SW 1271 (cell line): ENCODE measurements at regions not wholly inside any gene's neighbourhood (a gene's known extent, or its start where the extent isn't known, plus 50 kb on each side); places are given as distances from the start of the nearest gene placed in this dataset.
"Not testable (repeated sequence)": the region's sequence is repeated elsewhere in the genome, so short reads cannot be mapped to it uniquely, and the experiment has no call there.

ENCODE experiments used
- DNase-seq, 2 experiments: peaks; one replicate each; lab custom pipeline; 2025; lab: John Stamatoyannopoulos, UW

DNA sequence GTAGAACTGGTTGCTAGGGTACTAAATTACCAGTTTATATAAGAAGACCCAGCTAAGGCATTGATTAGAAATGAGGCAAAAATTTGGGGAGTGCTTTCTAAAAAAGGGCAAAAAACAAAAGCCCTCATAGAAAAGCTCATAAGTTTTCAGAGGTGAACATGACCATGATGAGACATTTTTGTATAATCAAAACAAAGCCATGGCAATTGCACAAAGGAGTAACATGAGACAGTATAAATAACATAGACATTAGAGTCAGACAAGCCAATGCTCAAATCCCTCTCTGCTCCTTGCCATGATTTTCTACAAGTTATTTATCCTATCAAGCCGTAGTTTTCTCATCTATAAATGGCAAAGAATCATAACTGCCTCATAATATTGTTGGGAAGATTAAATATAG, 112.2 kb upstream of the ADTRP start:
- DNase-seq, result no peak

DNA sequence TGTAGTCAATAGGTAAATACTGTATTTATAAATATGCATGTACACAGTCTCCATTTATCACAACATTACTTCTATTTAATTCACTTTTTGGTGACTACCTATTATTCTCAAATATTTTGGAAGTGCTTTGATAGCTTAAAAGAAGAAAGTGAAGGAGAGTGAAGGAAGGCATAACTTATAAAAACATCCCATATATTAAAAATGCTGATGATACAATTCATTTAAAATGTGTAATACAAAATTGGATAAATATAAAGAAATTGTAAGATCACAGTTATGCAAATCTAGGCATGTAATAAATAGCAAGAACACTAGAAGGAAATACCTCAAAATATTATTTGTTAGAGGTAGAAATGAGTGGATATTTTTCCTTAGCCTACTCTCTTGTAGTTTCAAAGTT, 111.6 kb upstream of the ADTRP start:
- DNase-seq, result no peak

DNA sequence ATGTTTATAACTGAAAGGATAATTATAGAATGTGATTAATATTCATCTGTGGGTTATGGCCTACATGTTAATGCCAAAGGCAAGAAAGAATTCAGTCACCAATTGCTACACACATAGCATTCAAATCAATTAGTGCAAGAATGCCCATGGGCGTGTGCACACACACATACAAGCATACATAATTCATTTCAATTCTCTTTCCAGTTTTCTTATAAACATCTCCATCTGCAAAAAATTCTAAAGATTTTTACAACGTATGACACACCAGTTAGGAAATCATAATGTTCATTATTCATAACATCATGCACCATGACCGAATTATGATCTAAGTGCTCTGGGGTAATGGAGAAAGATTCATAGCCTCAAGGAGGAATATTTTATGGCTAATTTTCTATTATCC, 111.0 kb upstream of the ADTRP start:
- no peak for DNase-seq

DNA sequence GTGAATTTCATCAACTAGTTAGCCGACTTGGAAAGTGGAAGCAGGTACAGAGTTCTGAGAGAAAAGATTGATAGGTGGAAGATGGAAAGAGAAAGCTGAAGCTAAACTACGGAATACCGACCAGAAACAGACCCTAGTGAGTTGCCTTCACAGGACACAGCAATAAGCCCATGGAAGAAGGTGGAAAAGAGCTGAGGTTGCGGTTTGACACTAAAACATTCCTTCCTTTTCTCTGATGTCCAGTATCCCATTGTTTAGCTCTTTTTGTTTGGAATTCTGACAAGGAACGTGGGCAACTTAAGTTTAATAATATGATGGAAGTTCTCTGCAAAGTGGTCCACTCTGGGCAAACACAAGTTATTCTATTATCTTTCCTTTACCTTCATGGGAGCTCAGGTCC, 110.1 kb upstream of the ADTRP start:
- DNase-seq, result no peak

DNA sequence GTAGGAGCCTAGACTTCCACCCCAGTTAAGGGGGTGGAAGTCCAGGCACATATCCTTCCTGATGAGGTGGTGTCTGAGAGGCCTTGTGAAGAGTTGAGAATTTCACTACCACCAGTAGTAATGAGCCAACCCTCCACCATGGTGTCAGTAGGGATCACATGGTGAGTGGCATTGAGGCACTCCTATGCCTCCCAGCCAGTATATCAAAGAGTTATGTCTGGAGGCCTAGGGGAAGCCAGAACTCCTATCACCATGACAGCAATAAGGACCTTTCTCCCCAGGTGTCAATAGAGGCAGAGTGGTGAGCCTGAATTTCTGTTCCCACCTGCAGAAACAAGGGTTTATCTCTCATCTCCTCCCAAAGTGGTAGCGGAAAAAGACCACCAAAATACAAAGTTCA, 106.6 kb upstream of the ADTRP start:
- no peak for DNase-seq

DNA sequence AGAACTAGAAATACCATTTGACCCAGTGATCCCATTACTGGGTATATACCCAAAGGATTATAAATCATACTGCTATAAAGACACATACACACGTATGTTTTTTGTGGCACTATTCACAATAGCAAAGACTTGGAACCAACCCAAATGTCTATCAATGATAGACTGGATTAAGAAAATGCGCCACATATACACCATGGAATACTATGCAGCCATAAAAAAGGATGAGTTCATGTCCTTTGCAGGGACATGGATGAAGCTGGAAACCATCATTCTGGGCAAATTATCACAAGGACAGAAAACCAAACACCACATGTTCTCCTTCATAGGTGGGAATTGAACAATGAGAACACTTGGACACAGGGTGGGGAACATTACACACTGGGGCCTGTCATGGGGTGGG, 104.9 kb upstream of the ADTRP start:
- DNase-seq, result not testable (repeated sequence)

DNA sequence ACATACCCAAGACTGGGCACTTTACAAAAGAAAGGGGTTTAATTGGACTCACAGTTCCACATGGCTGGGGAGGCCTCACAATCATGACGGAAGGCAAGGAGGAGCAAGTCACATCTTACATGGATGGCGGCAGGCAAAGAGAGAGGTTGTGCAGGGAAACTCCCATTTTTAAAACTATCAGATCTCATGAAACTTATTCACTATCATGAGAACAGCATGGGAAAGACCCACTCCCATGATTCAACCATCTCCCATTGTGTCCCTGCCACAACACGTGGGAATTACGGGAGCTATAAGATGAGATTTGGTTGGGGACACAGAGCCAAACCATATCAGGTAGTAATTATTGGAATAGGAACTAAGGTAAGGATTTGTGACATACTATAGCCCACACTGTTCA, 101.6 kb upstream of the ADTRP start:
- DNase-seq, result not testable (repeated sequence)

DNA sequence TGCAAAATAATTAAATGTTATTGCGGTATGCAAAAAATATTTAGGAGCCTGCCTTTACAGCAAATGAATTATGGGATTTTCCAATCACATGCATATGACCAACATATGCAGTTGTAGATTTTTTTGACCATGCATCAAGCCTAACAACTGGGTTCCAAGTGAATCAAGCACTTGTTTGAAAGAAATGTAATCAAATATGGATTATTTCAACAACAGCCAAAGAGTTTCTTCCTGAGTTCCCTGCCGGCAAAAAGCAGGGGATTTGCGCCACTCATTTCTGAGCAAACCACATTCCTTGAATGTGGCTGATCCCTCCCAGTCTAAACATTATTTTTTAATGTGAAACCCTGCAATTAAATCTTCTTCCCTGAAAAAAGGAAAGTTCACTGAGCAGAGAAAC, 100.1 kb upstream of the ADTRP start:
- DNase-seq, result no peak

DNA sequence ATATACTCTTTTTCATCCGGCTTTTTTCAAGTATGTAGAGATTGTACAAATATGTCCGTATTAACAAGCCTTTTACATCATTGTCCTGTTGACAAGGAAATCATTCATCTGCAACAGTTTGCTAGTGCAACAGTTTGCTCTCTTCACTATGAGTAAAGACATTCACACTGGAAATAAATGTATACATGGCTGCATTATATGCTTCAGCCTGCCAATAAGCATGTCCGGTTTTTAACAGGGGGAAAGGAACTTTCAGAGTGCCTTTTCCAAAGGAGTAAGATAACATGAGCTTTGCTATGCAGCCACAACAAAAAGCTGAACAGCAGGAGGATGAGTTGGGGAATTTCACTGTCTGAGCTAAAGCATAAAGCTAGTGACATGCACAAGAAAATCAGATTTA, 99.4 kb upstream of the ADTRP start:
- DNase-seq, result no peak

DNA sequence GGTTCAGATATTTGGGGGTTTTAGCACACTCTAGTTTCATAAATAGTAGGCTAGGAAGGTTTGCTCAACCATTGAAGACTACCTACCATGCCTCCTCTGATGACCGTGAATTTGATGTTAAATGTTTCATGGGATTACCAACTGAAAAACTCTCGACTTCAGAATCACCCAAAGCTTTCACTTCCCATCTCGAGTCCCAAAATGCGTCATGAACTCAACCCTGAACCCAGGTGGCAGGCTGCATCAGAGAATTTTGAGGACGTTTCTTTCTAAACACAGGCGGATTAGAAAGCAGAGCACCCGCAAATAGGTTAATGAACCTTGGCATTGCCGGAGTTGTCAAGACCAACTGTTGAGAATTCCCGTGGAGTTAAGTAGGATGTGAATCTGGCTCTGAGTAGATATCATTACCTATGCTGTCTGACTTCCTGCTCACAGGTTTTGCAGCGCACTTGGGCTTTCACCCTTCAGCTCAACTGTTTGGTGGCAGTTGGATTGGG, 98.4 kb upstream of the ADTRP start:
- no peak for DNase-seq

DNA sequence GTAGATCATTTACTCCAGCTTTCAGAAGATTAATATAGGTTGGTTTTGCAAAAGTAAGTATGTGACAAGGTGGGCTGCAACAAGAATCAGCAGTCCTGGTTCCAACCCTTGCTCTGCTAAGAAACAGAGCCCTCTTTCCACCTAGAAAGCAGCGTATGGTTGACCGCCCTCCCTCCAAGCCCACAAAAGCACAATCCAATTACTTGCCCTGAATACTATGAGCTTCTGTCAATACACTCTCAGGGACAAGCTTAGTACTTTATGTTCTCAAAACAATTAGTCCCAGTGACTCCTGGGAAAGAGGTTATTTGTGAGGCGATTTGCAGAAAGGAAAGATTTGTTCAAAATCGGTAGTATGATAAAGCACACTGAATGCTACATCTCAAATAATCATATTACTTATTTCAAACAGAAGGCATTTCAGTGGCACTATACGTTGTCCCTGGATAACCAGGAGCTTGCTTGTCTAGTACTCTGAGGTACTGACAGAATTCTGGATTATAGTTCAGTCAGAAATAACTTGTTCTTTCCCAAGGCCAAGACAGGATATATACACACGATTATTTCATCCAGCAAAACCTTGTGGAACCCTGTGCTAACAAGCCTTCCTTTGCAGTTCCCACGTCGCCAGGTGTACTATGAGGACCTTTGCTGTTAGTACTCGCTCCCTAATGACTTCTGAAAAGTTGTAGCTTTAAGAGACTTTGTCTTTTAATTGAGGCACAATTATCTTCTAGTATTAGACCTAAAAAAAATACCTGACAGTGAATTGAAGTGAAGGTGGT, 96.9 kb upstream of the ADTRP start:
- no peak for DNase-seq

DNA sequence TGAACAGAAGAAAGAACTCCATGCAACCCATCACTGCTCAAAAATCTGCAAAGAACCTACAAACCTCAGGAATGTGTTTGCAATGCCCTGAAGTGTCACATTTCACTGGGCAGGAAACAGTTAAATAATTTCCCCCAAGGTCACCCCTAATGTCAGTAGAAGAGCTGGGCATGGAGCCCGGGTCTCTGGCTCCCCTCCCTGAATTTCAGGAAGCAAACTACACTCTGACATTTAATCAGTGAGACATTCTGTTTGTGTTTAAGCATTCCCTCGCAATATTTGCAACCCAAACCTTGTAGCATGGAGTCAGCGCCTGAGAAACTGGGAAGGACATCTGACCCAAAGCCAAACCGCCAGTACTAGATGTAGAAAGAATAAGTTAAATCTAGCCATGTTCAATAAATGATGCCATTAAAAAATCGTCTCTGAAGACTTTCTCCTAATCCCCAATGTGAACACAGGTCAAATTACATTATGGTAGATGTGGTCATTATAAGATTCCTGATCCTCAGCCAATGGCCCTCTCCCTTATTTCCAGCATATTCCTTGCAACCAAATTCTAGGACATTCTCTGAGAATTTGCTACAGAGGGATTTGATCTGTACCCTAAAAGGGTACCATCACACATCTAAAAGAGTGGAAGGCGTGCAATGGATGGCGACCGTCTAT, 91.2 kb upstream of the ADTRP start:
- no peak for DNase-seq

DNA sequence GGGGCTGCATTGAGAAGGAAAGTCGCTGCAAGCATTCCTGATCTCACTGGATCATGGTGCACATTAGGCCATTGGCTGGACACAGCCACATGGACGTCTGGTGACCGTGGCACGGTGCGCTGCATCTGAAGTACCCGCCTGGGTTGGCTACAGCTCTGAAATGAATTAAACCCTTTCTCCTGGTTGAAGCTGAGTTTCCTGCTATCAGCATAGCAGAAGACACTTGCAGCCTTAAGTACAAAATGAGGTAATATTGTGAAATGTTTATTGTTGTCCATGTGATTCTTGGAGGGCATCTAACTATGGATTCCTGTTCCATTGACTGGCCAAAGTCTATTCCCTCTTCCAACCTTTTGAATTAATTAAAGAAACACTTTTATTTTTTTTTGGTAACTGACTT, 89.8 kb upstream of the ADTRP start:
- no peak for DNase-seq

DNA sequence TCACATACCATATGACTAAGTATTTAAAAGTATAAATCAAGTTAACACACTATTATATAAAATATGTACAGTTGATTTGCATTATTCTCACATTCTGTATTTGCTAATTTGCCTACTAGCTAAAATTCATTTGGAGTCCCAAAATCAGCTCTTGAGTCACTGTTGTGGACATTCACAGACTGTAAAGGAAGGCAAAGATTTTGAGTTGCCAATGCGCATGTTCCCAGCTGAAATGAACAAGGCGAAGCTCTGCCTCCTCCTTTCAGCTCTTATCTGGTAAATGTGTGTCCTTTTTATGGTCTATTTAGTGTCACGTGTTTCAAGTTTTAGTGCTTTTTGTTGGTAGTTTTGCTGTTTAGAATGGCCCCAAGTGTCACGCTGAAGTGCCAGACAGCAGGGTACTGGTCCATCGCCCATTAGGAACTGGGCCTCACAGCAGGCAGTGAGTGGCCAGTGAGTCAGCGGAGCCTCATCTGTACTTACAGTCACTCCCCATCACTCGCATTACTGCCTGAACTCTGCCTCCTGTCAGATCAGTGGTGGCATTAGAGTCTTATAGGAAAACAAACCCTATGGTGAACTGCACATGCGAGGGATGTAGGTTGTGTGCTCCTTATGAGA, 87.2 kb upstream of the ADTRP start:
- no peak for DNase-seq

DNA sequence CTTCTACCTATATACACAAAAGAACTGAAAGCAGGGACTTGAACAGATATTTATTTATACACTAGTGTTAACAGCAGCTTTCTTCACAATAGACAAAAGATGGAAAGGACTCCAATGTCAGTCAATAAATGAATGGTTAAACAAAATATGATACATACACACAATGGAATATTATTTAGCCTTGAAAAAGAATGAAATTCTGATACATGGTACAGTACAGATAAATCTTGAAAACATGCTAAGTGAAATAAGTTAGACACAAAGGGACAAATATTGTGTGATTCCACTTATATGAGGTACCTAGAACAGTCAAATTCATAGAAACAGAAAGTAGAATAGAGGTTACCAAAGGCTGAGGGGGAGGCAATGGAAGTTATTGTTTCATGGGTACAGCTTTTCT, 79.8 kb upstream of the ADTRP start:
- DNase-seq, result no peak

DNA sequence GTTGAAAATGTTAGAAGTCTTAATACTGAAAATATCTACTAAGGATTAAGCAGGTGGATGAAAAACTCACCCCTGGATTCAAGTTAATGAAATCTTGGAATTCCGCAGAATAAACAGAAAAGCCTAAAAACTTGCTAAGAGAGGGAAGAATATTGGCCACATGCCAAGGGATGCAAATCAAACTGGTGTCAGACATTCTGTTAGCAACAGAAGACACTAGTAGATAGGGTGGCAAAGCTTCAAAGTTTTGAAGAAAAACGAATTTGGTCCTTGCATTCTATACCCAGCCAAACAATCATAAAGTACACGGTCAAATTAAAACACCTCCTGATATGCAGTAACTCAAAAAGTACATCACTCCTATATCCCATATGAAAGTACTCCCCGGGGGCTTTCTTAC, 77.1 kb upstream of the ADTRP start:
- no peak for DNase-seq

DNA sequence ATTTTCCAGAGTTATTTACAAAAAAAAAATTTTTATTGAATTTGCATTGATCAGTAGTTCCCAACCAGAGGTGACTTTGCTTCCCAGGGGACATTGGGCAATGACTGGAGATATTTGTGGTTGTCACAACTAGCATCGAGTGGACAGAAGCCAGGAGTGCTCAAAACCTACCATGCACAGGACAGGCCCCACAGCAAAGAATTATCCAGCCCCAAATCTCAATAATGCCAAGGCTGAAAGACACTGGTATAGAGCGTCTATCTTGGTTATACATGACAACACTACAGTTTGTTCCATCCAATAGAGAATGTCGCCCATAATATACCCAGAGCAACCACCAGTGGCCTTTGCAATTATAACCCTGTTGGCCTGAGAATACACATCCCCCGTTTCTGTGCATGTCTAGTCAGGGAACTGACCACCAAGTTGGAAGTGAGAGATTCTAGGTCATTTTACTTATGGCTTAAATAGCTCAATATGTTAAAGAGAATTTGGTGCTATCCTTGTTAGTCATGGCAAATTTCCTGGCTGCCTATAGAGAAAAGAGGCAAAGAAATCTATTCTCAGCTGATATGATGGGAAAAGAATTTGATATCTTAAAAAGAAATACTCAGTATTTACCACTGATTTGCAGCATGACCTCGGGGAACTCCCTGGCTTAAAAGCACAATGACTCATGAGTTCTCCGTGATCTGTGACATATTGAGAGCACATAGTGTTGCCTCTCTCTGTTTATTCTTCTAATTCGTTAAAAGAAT, 76.0 kb upstream of the ADTRP start:
- no peak for DNase-seq

DNA sequence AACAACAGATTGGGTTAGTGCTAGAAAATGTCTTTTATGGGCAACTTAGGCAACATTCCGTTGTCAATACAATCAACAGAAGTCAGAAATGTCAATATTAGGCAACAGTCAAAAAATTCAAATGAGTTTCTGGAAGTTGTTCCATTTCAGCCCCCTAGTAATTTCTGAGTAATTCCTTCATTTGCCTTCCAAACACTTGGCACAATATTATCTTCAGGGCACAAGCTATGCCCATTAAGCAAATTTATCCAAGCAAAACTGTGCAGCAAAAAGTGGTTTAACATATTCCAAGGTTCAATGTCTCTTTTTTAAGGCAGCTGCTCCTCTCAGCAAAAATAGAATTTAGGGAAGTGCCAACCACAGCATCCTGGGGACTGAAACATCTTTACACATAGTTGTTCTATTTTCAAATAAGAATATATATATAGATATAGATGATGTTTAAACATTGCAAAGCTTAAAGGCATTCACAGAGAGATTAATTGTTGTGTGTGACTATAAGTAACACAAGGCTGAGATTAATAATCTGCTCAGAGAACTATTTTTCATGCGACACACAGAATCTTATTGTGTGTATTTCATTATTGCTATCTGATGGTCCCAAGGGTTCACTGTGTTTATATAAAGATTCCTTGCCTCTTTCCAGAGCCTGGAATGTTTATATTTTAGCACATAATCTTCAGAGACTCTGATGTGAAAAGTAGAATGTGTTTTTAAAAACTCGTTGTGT, 75.2 kb upstream of the ADTRP start:
- DNase-seq, result no peak

DNA sequence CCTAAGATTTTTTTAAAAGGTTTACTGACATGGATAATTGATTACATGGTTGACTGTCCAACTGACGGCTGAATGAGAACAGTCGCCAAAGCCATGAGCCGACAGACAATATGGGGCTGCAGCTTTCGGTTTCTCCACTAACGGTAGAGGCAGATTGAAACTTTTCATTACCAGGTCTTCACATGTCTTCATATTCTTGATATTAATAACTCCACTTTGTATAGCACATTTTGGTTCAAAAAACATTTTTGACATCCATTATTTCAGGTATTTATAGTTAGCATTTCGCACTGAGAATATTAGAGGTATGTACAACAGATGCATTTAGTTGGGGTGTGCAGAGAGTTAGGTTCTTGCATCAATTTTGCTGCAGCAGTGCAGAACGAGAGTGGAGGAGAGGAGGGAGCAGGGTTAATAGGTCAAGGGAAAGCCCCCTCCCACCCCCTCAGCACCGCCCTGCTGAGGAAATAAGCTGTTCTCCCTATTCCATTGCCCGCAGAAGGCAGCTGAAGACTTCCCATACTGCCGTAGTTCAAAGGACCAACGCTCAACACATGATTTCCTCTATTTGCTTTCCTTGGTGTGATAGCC, 73.6 kb upstream of the ADTRP start:
- DNase-seq, result no peak

DNA sequence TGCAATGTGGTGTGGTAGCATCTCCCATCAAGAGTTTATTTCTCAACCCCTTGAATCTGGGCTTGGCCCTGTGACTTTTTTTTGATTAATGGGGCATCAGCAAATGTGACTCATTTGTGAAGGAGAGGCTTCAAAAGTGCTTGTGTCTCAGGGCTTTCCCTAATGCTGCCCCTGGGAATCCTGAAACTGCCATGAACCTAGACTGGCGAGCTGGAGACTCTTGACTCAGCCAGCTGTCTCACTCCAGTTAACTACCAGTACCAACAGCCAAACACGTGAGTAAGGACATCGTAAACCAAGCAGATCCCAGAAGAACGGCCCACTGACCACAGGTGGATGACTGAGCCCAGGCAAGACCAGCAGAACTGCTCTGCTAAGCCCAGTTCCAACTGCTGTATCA, 72.8 kb upstream of the ADTRP start:
- DNase-seq, result no peak
